HCT116 (cell line): ENCODE measurements at regions not wholly inside any gene's neighbourhood (a gene's known extent, or its start where the extent isn't known, plus 50 kb on each side); places are given as distances from the start of the nearest gene placed in this dataset.

Experiments
- ATAC-seq: fragments of 200-7000 bp; cut with Tn5 transposase; 2 replicates; pipeline ENCODE4 v1.9.1; 2020; ENCODE audit warnings: mild to moderate bottlenecking, moderate library complexity
- BruUV-seq: library from RNA; stranded (reverse); fragments of 400-500 nt; replicated peaks from 2 replicates; lab custom pipeline; 2021; lab: Mats Ljungman, UMichigan
- CTCF ChIA-PET: fragments of 300-600 bp; sonication (Branson Sonifier 250); formaldehyde crosslinking; loops from one replicate; lab custom pipeline; 2021; ENCODE audit warnings: antibody characterized with exemption; lab: Charles Lee
- POLR2A ChIA-PET: fragments of 300-600, 350-600 bp; sonication (Branson Sonifier 250); formaldehyde crosslinking; loops from one replicate; lab custom pipeline; 2021; ENCODE audit warnings: antibody characterized with exemption; lab: Charles Lee
- RAD21 ChIA-PET, 2 experiments: fragments of 300-600 bp; sonication (Branson Sonifier 250); formaldehyde crosslinking; loops; one replicate each; lab custom pipeline; 2023; ENCODE audit warnings: low total read pairs in 2 of 2; ENCODE audit not compliant: uncharacterized antibody in 2 of 2, unreplicated experiment in 2 of 2, low non-redundant PET in 1 of 2; lab: Charles Lee
- DNase-seq: peaks from one replicate; pipeline ENCODE4 v3.0.0-alpha.2; 2010; ENCODE audit warnings: low read depth, low spot score
- H2AFZ ChIP-seq: fragments of 200-600 bp; shearing (Covaris generic), sonication (generic); 2 replicates; pipeline ENCODE4 v1.6.1; 2017; ENCODE audit warnings: low read depth, mixed run types, mixed read lengths, antibody characterized with exemption, low read length; ENCODE audit not compliant: poor library complexity, severe bottlenecking
- H3K27ac ChIP-seq: 2 replicates; pipeline ENCODE4 v1.5.1; 2012; ENCODE audit warnings: low read depth, low read length
- H3K27me3 ChIP-seq: fragments of 200-600 bp; sonication (generic); 2 replicates; pipeline ENCODE4 v1.6.1; 2016; ENCODE audit warnings: mixed run types, low read length, mixed read lengths; ENCODE audit not compliant: insufficient read depth
- H3K36me3 ChIP-seq, 2 experiments: fragments of 200-500 bp in 1 of 2; fragments of 200-600 bp in 1 of 2; sonication (Bioruptor generic) in 1 of 2; sonication (generic) in 1 of 2; 2 replicates each; pipeline versions ENCODE4 v1.5.1 to v1.6.1; 2014 to 2016; ENCODE audit warnings: low read length in 2 of 2, inconsistent platforms in 1 of 2, mixed read lengths in 1 of 2, mixed run types in 1 of 2; ENCODE audit not compliant: insufficient read depth in 2 of 2, control insufficient read depth in 1 of 2
- H3K4me1 ChIP-seq, 2 experiments: fragments of 200-600 bp in 1 of 2; sonication (generic) in 1 of 2; 2 replicates each; pipeline versions ENCODE4 v1.5.1 to v1.6.1; 2012 to 2017; ENCODE audit warnings: low read length in 2 of 2, inconsistent platforms in 1 of 2, mild to moderate bottlenecking in 1 of 2, mixed read lengths in 1 of 2, mixed run types in 1 of 2, moderate library complexity in 1 of 2; ENCODE audit not compliant: insufficient read depth in 2 of 2, control insufficient read depth in 1 of 2
- H3K4me2 ChIP-seq: fragments of 200-600 bp; sonication (generic); 2 replicates; pipeline ENCODE4 v1.6.1; 2017; ENCODE audit warnings: mixed run types, low read length, mixed read lengths
- H3K4me3 ChIP-seq, 2 experiments: fragments of 200-600 bp in 1 of 2; sonication (generic) in 1 of 2; replicated peaks in 1 of 2; 2 replicates each; pipeline ENCODE4 v1.5.1; 2011 to 2016; ENCODE audit warnings: low read length in 2 of 2, control low read depth in 1 of 2, low read depth in 1 of 2, mild to moderate bottlenecking in 1 of 2, mixed read lengths in 1 of 2, mixed run types in 1 of 2
- H3K79me2 ChIP-seq: fragments of 200-600 bp; sonication (generic); 2 replicates; pipeline ENCODE4 v1.6.1; 2017; ENCODE audit warnings: mild to moderate bottlenecking, mixed run types, low read length, moderate library complexity, mixed read lengths; ENCODE audit not compliant: insufficient read depth
- H3K9ac ChIP-seq: fragments of 200-600 bp; sonication (generic); 2 replicates; pipeline ENCODE4 v1.6.1; 2016; ENCODE audit warnings: low read length, mixed read lengths
- H3K9me2 ChIP-seq: fragments of 200-600 bp; sonication (generic), shearing (Covaris generic); 2 replicates; pipeline ENCODE4 v1.6.1; 2017; ENCODE audit warnings: mixed run types, mild to moderate bottlenecking, moderate library complexity; ENCODE audit not compliant: insufficient read depth
- H3K9me3 ChIP-seq, 2 experiments: fragments of 200-500 bp in 1 of 2; fragments of 200-600 bp in 1 of 2; sonication (Bioruptor generic) in 1 of 2; sonication (generic) in 1 of 2; 2 replicates each; pipeline ENCODE4 v1.6.1; 2014 to 2017; ENCODE audit warnings: low read length in 2 of 2, mixed read lengths in 2 of 2, inconsistent platforms in 1 of 2, low read depth in 1 of 2, mild to moderate bottlenecking in 1 of 2, mixed run types in 1 of 2, moderate library complexity in 1 of 2; ENCODE audit not compliant: control insufficient read depth in 1 of 2, insufficient read depth in 1 of 2
- H4K20me1 ChIP-seq: fragments of 200-600 bp; sonication (generic), shearing (Covaris generic); 2 replicates; pipeline ENCODE4 v1.6.1; 2017; ENCODE audit warnings: mixed run types, mild to moderate bottlenecking, moderate library complexity; ENCODE audit not compliant: insufficient read depth
- CBX3 ChIP-seq: IDR thresholded peaks from 2 replicates; pipeline ENCODE4 v1.6.1; 2012; ENCODE audit warnings: low read depth
- EGR1 ChIP-seq: IDR thresholded peaks from 2 replicates; pipeline ENCODE4 v1.6.1; 2012; ENCODE audit warnings: low read depth
- JUND ChIP-seq: IDR thresholded peaks from 2 replicates; pipeline ENCODE4 v1.6.1; 2012
- POLR2A ChIP-seq: IDR thresholded peaks from 2 replicates; pipeline ENCODE4 v1.7.0; 2011; ENCODE audit warnings: borderline replicate concordance; ENCODE audit not compliant: insufficient read depth, insufficient read length; ENCODE audit errors: extremely low read depth
- SIN3A ChIP-seq: IDR thresholded peaks from 2 replicates; pipeline ENCODE4 v1.6.1; 2012; ENCODE audit warnings: low read depth
- SP1 ChIP-seq: IDR thresholded peaks from 2 replicates; pipeline ENCODE4 v1.6.1; 2012; ENCODE audit warnings: low read depth
- SRF ChIP-seq: IDR thresholded peaks from 2 replicates; pipeline ENCODE4 v1.6.1; 2012; ENCODE audit warnings: low read depth
- TCF7L2 ChIP-seq: IDR thresholded peaks from 2 replicates; pipeline ENCODE4 v1.7.0; 2011; ENCODE audit warnings: borderline replicate concordance, inconsistent platforms; ENCODE audit not compliant: insufficient read depth, insufficient read length; ENCODE audit errors: extremely low read depth
- YY1 ChIP-seq: IDR thresholded peaks from 2 replicates; pipeline ENCODE4 v1.6.1; 2011; ENCODE audit warnings: low read length, low read depth, moderate library complexity, mild to moderate bottlenecking; ENCODE audit not compliant: insufficient replicate concordance; ENCODE audit errors: extremely low read depth
- ZFX ChIP-seq: fragments of 450-650 bp; IDR thresholded peaks from 2 replicates; pipeline ENCODE4 v1.6.1; 2017
- ZNF274 ChIP-seq: fragments of 200-500 bp; sonication (Bioruptor generic); IDR thresholded peaks from 2 replicates; pipeline ENCODE4 v1.6.1; 2014; ENCODE audit warnings: mild to moderate bottlenecking, low read depth, low read length, inconsistent platforms
- intact Hi-C: fragments of 100-400 bp; cut with micrococcal nuclease; formaldehyde crosslinking; loops from 2 replicates; pipeline ENCODE4 v1.10.0; 2022
- TF ChIP-seq, protein P1 (sequence below), 3 experiments: fragments of 200-600 bp in 1 of 3; sonication (generic) in 1 of 3; IDR thresholded peaks in 2 of 3; conservative IDR thresholded peaks in 1 of 3; 2 replicates each; pipeline ENCODE4 v1.5.1; 2012 to 2017; ENCODE audit warnings: low read depth in 2 of 3, low read length in 2 of 3, antibody characterized with exemption in 1 of 3, borderline replicate concordance in 1 of 3, control low read depth in 1 of 3, mild to moderate bottlenecking in 1 of 3, mixed read lengths in 1 of 3, mixed run types in 1 of 3, moderate library complexity in 1 of 3; ENCODE audit not compliant: insufficient read depth in 1 of 3
- TF ChIP-seq, protein P2 (sequence below): IDR thresholded peaks from 2 replicates; pipeline ENCODE4 v1.6.1; 2012; ENCODE audit warnings: low read depth
- TF ChIP-seq, protein P3 (sequence below): IDR thresholded peaks from 2 replicates; pipeline ENCODE4 v1.6.1; 2012
- TF ChIP-seq, protein P4 (sequence below): IDR thresholded peaks from 2 replicates; pipeline ENCODE4 v1.6.1; 2012

DNA sequence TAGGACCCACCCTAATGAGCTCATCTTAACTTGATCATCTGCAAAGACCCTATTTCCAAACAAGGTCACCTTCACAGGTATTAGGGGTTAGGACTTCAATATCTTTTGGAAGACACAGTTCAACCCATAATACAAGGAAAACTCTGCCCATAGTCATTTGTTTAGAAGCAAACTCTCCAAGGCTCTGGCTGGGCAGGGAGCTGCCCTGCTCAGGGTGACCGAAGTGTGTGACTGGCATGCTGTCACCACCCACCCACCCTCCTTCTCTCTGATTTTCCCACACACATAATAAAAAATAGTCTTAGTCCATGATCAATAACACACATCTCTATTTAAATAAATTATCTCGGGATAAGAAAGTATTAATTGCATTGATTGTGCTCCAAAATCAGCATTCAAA, 161.1 kb downstream of the KCTD15 start:
- Histone ChIP-seq H3K9me2 (no peaks in the 10 kb centered on the region), H3K79me2 (no peaks in the 10 kb centered on the region), H3K27ac (no peak overlapping the region), H4K20me1 (no peaks in the 10 kb centered on the region), H3K4me3 (no peak overlapping the region), H3K9me3 (no peaks in the 10 kb centered on the region), H3K4me2 (no peak overlapping the region), H3K27me3 (no peaks in the 10 kb centered on the region), H3K4me1 (no peaks in the 10 kb centered on the region), H3K36me3 (no peaks in the 10 kb centered on the region), H2AFZ (no peak overlapping the region), H3K9ac (no peak overlapping the region)
- CTCF ChIA-PET: no interaction called here
- DNase-seq (no peak), ATAC-seq (no peak)
- TF ChIP-seq CBX3 (no peak), JUND (no peak), ZNF274 (no peak)
- TF ChIP-seq, protein P1, sequence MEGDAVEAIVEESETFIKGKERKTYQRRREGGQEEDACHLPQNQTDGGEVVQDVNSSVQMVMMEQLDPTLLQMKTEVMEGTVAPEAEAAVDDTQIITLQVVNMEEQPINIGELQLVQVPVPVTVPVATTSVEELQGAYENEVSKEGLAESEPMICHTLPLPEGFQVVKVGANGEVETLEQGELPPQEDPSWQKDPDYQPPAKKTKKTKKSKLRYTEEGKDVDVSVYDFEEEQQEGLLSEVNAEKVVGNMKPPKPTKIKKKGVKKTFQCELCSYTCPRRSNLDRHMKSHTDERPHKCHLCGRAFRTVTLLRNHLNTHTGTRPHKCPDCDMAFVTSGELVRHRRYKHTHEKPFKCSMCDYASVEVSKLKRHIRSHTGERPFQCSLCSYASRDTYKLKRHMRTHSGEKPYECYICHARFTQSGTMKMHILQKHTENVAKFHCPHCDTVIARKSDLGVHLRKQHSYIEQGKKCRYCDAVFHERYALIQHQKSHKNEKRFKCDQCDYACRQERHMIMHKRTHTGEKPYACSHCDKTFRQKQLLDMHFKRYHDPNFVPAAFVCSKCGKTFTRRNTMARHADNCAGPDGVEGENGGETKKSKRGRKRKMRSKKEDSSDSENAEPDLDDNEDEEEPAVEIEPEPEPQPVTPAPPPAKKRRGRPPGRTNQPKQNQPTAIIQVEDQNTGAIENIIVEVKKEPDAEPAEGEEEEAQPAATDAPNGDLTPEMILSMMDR (IDR thresholded peaks at IDR 0.05 in 2 of 3, conservative IDR thresholded peaks at IDR 0.05 in 1 of 3; ENCODE audit: borderline replicate concordance in 1 of 3, insufficient read depth in 1 of 3, low read depth in 2 of 3, low read length in 2 of 3): no peak
- RAD21 ChIA-PET: no interaction called here
- POLR2A ChIA-PET: no interaction called here
- BruUV-seq: no TSS peak
- intact Hi-C loops: no loop called here

DNA sequence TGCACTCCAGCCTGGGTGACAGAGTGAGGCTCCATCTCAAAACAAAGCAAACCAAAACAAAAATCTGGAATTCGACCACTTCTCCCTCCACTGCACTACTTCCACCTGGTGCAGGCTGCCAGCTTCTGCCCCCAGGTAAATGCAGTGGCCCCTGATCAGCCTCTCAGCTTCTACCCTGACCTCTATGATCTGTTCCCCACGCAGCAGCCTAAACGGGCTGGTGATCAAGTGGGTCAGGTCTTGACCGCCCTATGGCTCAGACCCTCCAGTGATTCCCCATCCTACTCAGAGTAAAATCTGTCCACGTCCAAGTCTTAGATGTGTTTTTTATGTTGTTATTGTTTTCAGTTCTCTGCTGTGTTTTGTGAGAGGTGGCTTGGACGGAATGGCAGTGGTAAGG, 163.9 kb downstream of the KCTD15 start:
- DNase-seq: no peak
- intact Hi-C loops: no loop called here
- Histone ChIP-seq H4K20me1 (no peaks in the 10 kb centered on the region), H3K36me3 (no peaks in the 10 kb centered on the region), H3K9ac (no peak overlapping the region), H3K27me3 (no peaks in the 10 kb centered on the region), H3K9me2 (no peaks in the 10 kb centered on the region), H3K27ac (no peak overlapping the region), H3K4me3 (no peak overlapping the region), H3K4me1 (no peaks in the 10 kb centered on the region), H2AFZ (no peak overlapping the region), H3K79me2 (no peaks in the 10 kb centered on the region), H3K4me2 (no peak overlapping the region), H3K9me3 (no peaks in the 10 kb centered on the region)
- no TSS peak for BruUV-seq
- ChIA-PET CTCF (no interaction called here), POLR2A (no interaction called here), RAD21 (no interaction called here)
- no peak for ATAC-seq
- TF ChIP-seq SP1 (no peak), SIN3A (no peak), EGR1 (no peak), YY1 (no peak), JUND (no peak), SRF (no peak), ZFX (no peak), POLR2A (no peak), TCF7L2 (no peak)
- TF ChIP-seq, protein P2, sequence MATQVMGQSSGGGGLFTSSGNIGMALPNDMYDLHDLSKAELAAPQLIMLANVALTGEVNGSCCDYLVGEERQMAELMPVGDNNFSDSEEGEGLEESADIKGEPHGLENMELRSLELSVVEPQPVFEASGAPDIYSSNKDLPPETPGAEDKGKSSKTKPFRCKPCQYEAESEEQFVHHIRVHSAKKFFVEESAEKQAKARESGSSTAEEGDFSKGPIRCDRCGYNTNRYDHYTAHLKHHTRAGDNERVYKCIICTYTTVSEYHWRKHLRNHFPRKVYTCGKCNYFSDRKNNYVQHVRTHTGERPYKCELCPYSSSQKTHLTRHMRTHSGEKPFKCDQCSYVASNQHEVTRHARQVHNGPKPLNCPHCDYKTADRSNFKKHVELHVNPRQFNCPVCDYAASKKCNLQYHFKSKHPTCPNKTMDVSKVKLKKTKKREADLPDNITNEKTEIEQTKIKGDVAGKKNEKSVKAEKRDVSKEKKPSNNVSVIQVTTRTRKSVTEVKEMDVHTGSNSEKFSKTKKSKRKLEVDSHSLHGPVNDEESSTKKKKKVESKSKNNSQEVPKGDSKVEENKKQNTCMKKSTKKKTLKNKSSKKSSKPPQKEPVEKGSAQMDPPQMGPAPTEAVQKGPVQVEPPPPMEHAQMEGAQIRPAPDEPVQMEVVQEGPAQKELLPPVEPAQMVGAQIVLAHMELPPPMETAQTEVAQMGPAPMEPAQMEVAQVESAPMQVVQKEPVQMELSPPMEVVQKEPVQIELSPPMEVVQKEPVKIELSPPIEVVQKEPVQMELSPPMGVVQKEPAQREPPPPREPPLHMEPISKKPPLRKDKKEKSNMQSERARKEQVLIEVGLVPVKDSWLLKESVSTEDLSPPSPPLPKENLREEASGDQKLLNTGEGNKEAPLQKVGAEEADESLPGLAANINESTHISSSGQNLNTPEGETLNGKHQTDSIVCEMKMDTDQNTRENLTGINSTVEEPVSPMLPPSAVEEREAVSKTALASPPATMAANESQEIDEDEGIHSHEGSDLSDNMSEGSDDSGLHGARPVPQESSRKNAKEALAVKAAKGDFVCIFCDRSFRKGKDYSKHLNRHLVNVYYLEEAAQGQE: no peak
- TF ChIP-seq, protein P3, sequence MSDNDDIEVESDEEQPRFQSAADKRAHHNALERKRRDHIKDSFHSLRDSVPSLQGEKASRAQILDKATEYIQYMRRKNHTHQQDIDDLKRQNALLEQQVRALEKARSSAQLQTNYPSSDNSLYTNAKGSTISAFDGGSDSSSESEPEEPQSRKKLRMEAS: no peak
- TF ChIP-seq, protein P4, sequence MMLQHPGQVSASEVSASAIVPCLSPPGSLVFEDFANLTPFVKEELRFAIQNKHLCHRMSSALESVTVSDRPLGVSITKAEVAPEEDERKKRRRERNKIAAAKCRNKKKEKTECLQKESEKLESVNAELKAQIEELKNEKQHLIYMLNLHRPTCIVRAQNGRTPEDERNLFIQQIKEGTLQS: no peak
